Astrocyte of the spinal cord (primary cell): ENCODE measurements at regions not wholly inside any gene's neighbourhood (a gene's known extent, or its start where the extent isn't known, plus 50 kb on each side); places are given as distances from the start of the nearest gene placed in this dataset.

Experiments used
- DNase-seq: peaks from one replicate; pipeline ENCODE4 v3.0.0; 2011; ENCODE audit warnings: low read depth, low spot score
- H3K4me3 ChIP-seq: 2 replicates; pipeline ENCODE4 v1.5.1; 2011; ENCODE audit warnings: low read depth, mild to moderate bottlenecking, low read length, moderate library complexity
- in situ Hi-C: cut with HindIII; loops from 2 replicates; pipeline ENCODE4 v1.10.0; 2017; ENCODE audit warnings: low sequenced_read_pairs
- TF ChIP-seq, protein P1 (sequence below): IDR thresholded peaks from 2 replicates; pipeline ENCODE4 v1.5.1; 2012; ENCODE audit warnings: low read depth, mild to moderate bottlenecking, low read length, inconsistent platforms

DNA sequence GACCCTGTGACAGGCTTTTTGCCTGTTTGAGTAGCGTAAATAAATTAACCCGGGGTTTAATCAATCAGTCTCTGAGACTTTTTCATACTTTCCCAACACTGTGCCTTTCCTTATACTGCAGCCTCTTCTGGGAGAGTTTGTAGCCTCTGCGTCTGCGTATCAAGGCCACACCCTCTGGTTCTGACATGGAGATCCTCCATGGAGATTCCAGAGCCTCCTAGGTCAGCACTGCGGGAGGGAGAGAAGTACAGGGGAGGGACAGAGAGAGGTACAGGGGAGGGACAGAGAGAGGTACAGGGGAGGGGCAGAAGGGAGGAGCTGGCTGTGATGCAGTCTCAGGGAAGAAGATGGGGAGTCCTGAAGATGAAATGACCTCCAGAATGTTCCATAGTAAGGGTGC is 166.0 kb downstream of the ARL4C start:
- TF ChIP-seq, protein P1, sequence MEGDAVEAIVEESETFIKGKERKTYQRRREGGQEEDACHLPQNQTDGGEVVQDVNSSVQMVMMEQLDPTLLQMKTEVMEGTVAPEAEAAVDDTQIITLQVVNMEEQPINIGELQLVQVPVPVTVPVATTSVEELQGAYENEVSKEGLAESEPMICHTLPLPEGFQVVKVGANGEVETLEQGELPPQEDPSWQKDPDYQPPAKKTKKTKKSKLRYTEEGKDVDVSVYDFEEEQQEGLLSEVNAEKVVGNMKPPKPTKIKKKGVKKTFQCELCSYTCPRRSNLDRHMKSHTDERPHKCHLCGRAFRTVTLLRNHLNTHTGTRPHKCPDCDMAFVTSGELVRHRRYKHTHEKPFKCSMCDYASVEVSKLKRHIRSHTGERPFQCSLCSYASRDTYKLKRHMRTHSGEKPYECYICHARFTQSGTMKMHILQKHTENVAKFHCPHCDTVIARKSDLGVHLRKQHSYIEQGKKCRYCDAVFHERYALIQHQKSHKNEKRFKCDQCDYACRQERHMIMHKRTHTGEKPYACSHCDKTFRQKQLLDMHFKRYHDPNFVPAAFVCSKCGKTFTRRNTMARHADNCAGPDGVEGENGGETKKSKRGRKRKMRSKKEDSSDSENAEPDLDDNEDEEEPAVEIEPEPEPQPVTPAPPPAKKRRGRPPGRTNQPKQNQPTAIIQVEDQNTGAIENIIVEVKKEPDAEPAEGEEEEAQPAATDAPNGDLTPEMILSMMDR = no peak
- no peak overlapping the region for H3K4me3 ChIP-seq
- in situ Hi-C loops = no loop called here
- no peak for DNase-seq

DNA sequence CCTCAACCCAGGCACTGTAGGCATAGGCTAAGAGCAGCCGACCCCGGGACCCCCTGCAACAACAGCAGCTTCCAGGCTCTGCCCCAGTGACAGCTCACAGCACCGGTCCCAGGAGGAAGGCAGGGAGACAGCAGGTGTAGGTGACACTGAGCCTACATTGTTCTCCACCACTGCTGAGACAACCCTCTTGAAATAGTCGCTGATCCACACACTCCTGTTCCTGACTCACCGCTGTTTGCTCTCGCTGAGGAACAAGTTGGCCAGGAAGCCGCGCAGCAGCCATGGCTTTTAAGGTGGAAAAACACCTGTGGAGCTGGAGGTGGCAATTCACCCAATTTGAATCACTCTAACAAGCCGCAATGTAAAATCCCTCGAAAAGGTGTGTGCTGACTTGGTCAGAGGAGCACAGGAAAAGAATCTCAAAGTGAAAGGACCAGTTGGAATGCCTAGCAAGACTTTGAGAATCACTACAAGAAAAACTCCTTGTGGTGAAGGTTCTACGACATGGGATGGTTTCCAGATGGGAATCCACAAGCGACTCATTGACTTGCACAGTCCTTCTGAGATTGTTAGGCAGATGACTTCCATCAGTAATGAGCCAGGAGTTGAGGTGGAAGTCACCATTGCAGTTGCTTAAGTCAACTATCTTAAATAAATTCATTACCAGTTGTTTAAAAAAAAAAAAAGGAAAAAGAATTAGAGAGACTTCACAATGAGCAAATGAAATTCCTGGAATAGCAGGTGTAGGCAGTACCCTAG is 167.5 kb downstream of the ARL4C start:
- no peak overlapping the region for H3K4me3 ChIP-seq
- TF ChIP-seq, protein P1 = no peak
- DNase-seq = peak; percentile 38
- in situ Hi-C loops = no loop called here

DNA sequence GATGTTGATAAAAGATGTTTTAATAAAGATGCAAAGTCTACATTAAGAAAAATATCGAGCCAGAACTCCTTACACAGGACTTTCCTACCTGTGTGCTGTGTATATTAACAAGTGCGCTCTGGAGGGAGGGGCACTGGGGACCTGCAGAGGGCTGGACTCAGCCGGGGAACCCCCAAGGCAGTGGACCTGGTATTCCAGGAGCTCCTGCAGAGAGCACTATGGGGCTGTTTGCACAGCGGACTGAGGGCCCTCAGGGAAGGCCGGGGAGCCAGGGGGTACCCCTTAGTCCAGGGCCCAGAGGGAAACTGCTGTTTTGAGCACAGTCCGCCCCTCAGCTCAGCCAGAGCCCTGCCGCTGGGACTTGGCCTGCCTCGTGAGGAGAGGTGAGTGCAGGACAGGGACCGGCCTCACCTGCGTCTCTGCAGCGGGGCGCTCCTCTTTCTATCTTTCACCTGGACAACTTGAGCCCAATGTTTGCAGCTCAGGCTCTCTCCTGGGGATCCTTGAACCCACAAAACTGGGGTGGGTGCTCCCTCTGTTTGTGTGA is 168.4 kb downstream of the ARL4C start:
- in situ Hi-C loops = no loop called here
- DNase-seq = no peak
- TF ChIP-seq, protein P1 = no peak
- H3K4me3 ChIP-seq = no peak overlapping the region

DNA sequence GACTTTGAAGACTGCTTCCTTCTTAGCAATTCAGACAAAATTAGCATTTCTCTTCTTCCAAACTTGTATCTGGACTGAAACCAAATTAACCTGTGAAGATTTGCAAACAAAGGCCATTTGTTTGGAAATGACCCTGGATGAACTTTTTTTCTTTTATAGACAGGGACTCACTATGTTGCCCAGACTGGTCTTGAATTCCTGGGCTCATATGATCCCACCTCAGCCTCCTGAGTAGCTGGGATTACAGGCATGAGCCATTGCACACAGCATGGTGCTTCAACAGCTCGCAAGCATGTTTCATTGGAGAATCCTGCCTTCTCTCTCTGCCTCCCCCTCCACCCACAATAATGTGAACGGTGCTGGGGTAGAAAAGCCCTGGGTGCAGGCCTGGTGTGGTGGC is 170.2 kb downstream of the ARL4C start:
- H3K4me3 ChIP-seq = no peak overlapping the region
- in situ Hi-C loops = no loop called here
- DNase-seq = no peak
- TF ChIP-seq, protein P1 = no peak

DNA sequence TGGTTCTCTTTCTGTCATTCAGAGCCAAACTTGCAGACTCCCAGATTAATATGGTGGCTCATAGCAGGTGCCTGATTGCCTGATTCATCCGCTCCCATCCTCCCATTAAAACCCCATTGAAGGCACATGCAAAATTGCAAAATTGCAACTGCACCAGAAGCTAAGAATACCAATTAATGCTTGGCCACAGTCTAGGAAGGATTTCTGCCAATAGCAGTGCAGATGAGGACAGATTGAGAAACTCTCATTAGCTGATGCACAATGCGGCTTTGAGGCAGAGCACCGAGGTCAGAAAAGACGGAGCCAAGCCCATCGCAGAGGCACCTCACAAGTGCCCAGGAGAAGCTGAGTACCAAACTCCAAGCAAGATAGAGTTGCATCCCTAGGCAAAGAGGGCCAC is 172.8 kb downstream of the ARL4C start:
- in situ Hi-C loops = no loop called here
- TF ChIP-seq, protein P1 = no peak
- DNase-seq = no peak

DNA sequence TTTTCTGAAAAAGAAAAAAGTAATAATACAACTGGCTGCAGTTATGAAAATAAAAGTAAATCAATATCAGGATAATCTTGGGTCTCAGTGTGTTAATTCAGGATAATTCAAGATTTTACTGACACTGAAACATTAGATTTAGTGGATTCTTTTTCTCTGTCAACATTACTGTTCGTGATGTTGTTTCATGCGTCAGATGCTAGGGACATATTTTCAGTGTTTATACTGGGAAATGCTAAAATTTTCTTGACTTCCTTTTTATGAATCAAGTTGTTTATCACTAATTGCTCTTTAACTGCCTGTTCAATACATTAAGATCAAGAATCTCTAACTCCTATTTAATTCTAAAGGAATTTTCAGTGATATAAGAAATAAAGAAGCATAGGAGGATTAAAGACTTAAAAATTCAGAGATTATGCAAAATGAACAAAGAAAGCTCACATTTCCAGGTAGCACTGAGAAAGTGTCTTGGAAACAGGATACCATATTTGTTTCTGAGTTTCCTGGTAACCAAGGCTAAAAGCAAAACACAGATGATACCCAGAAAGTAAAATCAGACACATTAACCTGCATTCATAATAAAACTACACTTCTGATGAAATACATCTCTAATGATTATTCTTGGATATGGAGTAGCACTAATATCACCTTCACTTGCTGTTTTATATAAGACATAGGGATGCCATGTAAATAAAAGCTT is 174.0 kb downstream of the ARL4C start:
- no peak for DNase-seq
- H3K4me3 ChIP-seq = no peak overlapping the region
- TF ChIP-seq, protein P1 = no peak
- in situ Hi-C loops = no loop called here

More for the DNA sequence above, 172.8 kb downstream of the ARL4C start:
- H3K4me3 ChIP-seq = no peak overlapping the region
